PC-9 (cell line): ENCODE measurements at regions not wholly inside any gene's neighbourhood (a gene's known extent, or its start where the extent isn't known, plus 50 kb on each side); places are given as distances from the start of the nearest gene placed in this dataset.

ENCODE experiments used
- EZH2 ChIP-seq: fragments of 200-600 bp; sonication (generic); IDR thresholded peaks from 2 replicates; pipeline ENCODE4 v1.8.0; 2017; ENCODE audit warnings: antibody characterized with exemption, low read depth
- TF ChIP-seq, protein P1 (sequence below): fragments of 200-600 bp; sonication (generic); conservative IDR thresholded peaks from 2 replicates; pipeline ENCODE4 v1.6.1; 2017; ENCODE audit warnings: mixed run types, antibody characterized with exemption, mild to moderate bottlenecking, moderate library complexity

DNA sequence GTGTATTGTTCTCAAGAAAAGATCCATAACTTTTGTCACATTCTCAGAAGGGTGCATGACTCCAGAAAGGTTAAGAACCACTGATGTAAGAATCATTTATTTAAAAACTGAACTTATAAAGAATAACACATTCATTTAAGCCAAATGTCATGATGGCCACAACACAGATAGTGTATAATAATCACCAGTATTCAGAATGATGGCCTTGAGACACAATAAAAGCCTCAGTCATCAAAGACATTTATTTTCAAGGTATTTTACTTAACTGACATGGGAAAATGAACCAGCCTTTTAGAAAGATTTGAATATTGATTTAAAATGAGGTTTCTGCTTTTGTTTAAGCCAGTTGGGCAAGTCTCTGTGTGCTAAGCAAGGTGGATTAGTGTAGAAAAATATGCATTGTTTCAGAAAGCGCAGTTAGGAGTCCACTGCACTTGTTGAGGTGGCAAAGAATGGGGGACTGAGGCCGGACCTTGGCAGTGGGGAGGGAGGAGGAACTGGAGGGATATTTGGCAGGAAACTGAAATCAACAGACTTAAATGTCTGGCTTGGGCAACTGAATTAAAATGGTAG lies 371.9 kb upstream of the ESRRG start:
- TF ChIP-seq, protein P1, sequence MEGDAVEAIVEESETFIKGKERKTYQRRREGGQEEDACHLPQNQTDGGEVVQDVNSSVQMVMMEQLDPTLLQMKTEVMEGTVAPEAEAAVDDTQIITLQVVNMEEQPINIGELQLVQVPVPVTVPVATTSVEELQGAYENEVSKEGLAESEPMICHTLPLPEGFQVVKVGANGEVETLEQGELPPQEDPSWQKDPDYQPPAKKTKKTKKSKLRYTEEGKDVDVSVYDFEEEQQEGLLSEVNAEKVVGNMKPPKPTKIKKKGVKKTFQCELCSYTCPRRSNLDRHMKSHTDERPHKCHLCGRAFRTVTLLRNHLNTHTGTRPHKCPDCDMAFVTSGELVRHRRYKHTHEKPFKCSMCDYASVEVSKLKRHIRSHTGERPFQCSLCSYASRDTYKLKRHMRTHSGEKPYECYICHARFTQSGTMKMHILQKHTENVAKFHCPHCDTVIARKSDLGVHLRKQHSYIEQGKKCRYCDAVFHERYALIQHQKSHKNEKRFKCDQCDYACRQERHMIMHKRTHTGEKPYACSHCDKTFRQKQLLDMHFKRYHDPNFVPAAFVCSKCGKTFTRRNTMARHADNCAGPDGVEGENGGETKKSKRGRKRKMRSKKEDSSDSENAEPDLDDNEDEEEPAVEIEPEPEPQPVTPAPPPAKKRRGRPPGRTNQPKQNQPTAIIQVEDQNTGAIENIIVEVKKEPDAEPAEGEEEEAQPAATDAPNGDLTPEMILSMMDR, result no peak
- no peak for TF ChIP-seq EZH2
